Esophagus muscularis mucosa (tissue), 4 donors: ENCODE measurements at regions not wholly inside any gene's neighbourhood (a gene's known extent, or its start where the extent isn't known, plus 50 kb on each side); places are given as distances from the start of the nearest gene placed in this dataset.

Source experiments
- DNase-seq: peaks from one replicate; pipeline ENCODE4 v3.0.0-alpha.2; 2017; ENCODE audit errors: extremely low spot score
- H3K27ac ChIP-seq, 4 donors: fragments of 200-600 bp; sonication (generic); replicated peaks in 1 of 4; 1 replicate in 3 of 4; 2 replicates in 1 of 4; pipeline ENCODE4 v1.5.1; 2016 to 2019; ENCODE audit warnings: mild to moderate bottlenecking in 1 of 4
- H3K27me3 ChIP-seq, 4 donors: fragments of 200-600 bp; sonication (generic); one replicate each; pipeline versions ENCODE4 v1.5.1 to v1.6.0; 2016 to 2019
- H3K36me3 ChIP-seq, 4 donors: fragments of 200-600 bp; sonication (generic); one replicate each; pipeline ENCODE4 v1.5.1; 2016 to 2019
- H3K4me1 ChIP-seq, 4 donors: fragments of 200-600 bp; sonication (generic); one replicate each; pipeline ENCODE4 v1.5.1; 2016 to 2019
- H3K4me3 ChIP-seq, 4 donors: fragments of 200-600 bp; sonication (generic); 1 replicate in 2 of 4; 2 replicates in 2 of 4; pipeline ENCODE4 v1.5.1; 2016 to 2019; ENCODE audit warnings: mild to moderate bottlenecking in 4 of 4, moderate library complexity in 1 of 4
- H3K9me3 ChIP-seq, 4 donors: fragments of 200-600 bp; sonication (generic); 1 replicate in 3 of 4; 2 replicates in 1 of 4; pipeline ENCODE4 v1.5.1; 2016 to 2019
- CTCF ChIP-seq, 3 experiments: fragments of 200-600 bp in 2 of 3; fragments of 450-650 bp in 1 of 3; sonication (generic) in 2 of 3; IDR thresholded peaks; one replicate each; pipeline ENCODE4 v1.5.1; 2017 to 2019; ENCODE audit warnings: antibody characterized with exemption in 3 of 3, mild to moderate bottlenecking in 2 of 3, moderate library complexity in 1 of 3
- EP300 ChIP-seq: sonication (generic); formaldehyde crosslinking; IDR thresholded peaks from one replicate; pipeline ENCODE4 v1.6.1; 2017; ENCODE audit warnings: antibody characterized with exemption
- POLR2A ChIP-seq: fragments of 450-650 bp; IDR thresholded peaks from one replicate; pipeline ENCODE4 v1.6.1; 2017; ENCODE audit warnings: antibody characterized with exemption, moderate library complexity, mild to moderate bottlenecking, low read depth
- POLR2AphosphoS5 ChIP-seq, 2 donors: sonication (generic); formaldehyde crosslinking; IDR thresholded peaks; one replicate each; pipeline ENCODE4 v1.6.1; 2017; ENCODE audit warnings: antibody characterized with exemption in 2 of 2
- WGBS: methylation state at CpG from one replicate; pipeline ENCODE4 v1.1.5; 2018; 5-methylcytosine and 5-hydroxymethylcytosine counted together
- intact Hi-C: fragments of 100-400 bp; cut with DNase I; formaldehyde crosslinking; loops from one replicate; pipeline ENCODE4 v1.15.1; 2023

- H3K36me3 ChIP-seq: no peaks in the 10 kb centered on the region
- no peaks in the 10 kb centered on the region for H3K27me3 ChIP-seq
- H3K9me3 ChIP-seq: no peaks in the 10 kb centered on the region
- no peak for DNase-seq
- no peak overlapping the region for H3K4me3 ChIP-seq
- intact Hi-C loops: no loop called here
- no peak for TF ChIP-seq POLR2A
- TF ChIP-seq EP300: no peak
- TF ChIP-seq CTCF (IDR thresholded peaks at IDR 0.05): no peak
- TF ChIP-seq POLR2AphosphoS5 (IDR thresholded peaks at IDR 0.05): no peak
- H3K4me1 ChIP-seq: peaks cover 0 to 7% (median 3%) of the 10 kb centered on the region in 4 donors
- 87% methylated on average over 7 of the region's 7 CpGs for WGBS
- H3K27ac ChIP-seq: no peak overlapping the region
Measured at GRCh38 chr3:124519591-124520194, 210.6 kb upstream of the UMPS start.

- Histone ChIP-seq H3K36me3 (no peaks in the 10 kb centered on the region), H3K4me1 (no peaks in the 10 kb centered on the region), H3K27ac (no peak overlapping the region), H3K9me3 (no peaks in the 10 kb centered on the region), H3K4me3 (no peak overlapping the region), H3K27me3 (no peaks in the 10 kb centered on the region)
- TF ChIP-seq EP300 (no peak), POLR2AphosphoS5 (IDR thresholded peaks at IDR 0.05) (no peak), CTCF (IDR thresholded peaks at IDR 0.05) (no peak), POLR2A (no peak)
- no peak for DNase-seq
- 78% methylated on average over 5 of the region's 5 CpGs for WGBS
- intact Hi-C loops: no loop called here
Measured at GRCh38 chr3:124520970-124521369, 209.3 kb upstream of the UMPS start.

GRCh38 chr3:124522082-124522625 is 208.1 kb upstream of the UMPS start:
- no peak overlapping the region for H3K27ac ChIP-seq
- H3K4me1 ChIP-seq: no peaks in the 10 kb centered on the region
- no peaks in the 10 kb centered on the region for H3K36me3 ChIP-seq
- TF ChIP-seq CTCF (IDR thresholded peaks at IDR 0.05) (no peak), POLR2A (no peak), EP300 (no peak), POLR2AphosphoS5 (IDR thresholded peaks at IDR 0.05) (no peak)
- DNase-seq: no peak
- intact Hi-C loops: no loop called here
- no peak overlapping the region for H3K4me3 ChIP-seq
- 91% methylated on average over 1 of the region's 1 CpG for WGBS
- H3K9me3 ChIP-seq: no peaks in the 10 kb centered on the region
- no peaks in the 10 kb centered on the region for H3K27me3 ChIP-seq

GRCh38 chr3:124526601-124527000 is 203.7 kb upstream of the UMPS start:
- no peak overlapping the region for H3K4me3 ChIP-seq
- no peaks in the 10 kb centered on the region for H3K27me3 ChIP-seq
- no peak for DNase-seq
- intact Hi-C loops: no loop called here
- no peak overlapping the region for H3K27ac ChIP-seq
- H3K36me3 ChIP-seq: no peaks in the 10 kb centered on the region
- 95% methylated on average over 1 of the region's 1 CpG for WGBS
- TF ChIP-seq CTCF (IDR thresholded peaks at IDR 0.05) (no peak), POLR2AphosphoS5 (IDR thresholded peaks at IDR 0.05) (no peak), EP300 (no peak), POLR2A (no peak)
- H3K9me3 ChIP-seq: no peaks in the 10 kb centered on the region
- no peaks in the 10 kb centered on the region for H3K4me1 ChIP-seq
